Activated naive CD8-positive, alpha-beta T cell treated with anti-CD3 and anti-CD28 coated beads, Interleukin-2, amount 10 ng/mL, durations not matched to agents 7 days and 5 days (primary cell): ENCODE measurements at regions not wholly inside any gene's neighbourhood (a gene's known extent, or its start where the extent isn't known, plus 50 kb on each side); places are given as distances from the start of the nearest gene placed in this dataset.

Experiments
- ATAC-seq: fragments of 150-1000 bp; cut with Tn5 transposase; one replicate; pipeline ENCODE4 v1.10.0; 2021; ENCODE audit warnings: low read depth, moderate library complexity
- POLR2A ChIA-PET: fragments of 350-600 bp; sonication (Branson Sonifier 250); formaldehyde crosslinking; loops from one replicate; lab custom pipeline; 2021; ENCODE audit warnings: antibody characterized with exemption; lab: Charles Lee
- DNase-seq: peaks from one replicate; pipeline ENCODE4 v3.0.0; 2021
- H3K27ac Mint-ChIP-seq: one replicate; pipeline ENCODE4 v1.8.0; 2022; ENCODE audit warnings: mild to moderate bottlenecking, mixed read lengths
- H3K27me3 Mint-ChIP-seq: one replicate; pipeline ENCODE4 v1.8.0; 2022; ENCODE audit warnings: mild to moderate bottlenecking, moderate library complexity, mixed read lengths
- H3K36me3 Mint-ChIP-seq: one replicate; pipeline ENCODE4 v1.8.0; 2021; ENCODE audit warnings: mild to moderate bottlenecking, mixed read lengths
- H3K4me1 Mint-ChIP-seq: one replicate; pipeline ENCODE4 v1.8.0; 2021; ENCODE audit warnings: mixed read lengths
- H3K4me3 Mint-ChIP-seq: one replicate; pipeline ENCODE4 v1.8.0; 2022; ENCODE audit warnings: mild to moderate bottlenecking, moderate library complexity, mixed read lengths
- H3K9me3 Mint-ChIP-seq: one replicate; pipeline ENCODE4 v1.8.0; 2021; ENCODE audit warnings: mixed read lengths

DNA sequence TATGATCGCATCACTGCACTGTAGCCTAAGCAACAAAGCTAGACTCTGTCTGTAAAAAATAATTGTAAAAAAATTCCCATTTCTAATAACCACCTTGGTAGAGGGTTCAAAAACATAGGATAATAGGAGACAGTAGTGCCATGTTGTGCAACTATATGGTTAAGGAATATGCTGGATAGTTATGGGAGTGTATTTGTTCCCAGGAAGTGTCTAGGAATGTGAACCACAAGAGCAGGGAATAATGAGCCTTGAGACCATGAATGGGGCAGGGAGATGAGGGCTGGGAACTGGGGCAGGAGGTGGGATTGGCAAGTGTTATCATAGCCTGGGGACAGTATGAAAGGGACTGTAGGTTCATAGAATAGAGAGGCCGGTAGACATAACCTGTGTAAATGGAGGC is 50.4 kb downstream of the RUSC2 start:
- Mint-ChIP-seq H3K36me3 (no peaks in the 10 kb centered on the region), H3K4me1 (no peaks in the 10 kb centered on the region), H3K27ac (no peak overlapping the region), H3K4me3 (no peak overlapping the region), H3K9me3 (no peaks in the 10 kb centered on the region), H3K27me3 (peaks cover 11% of the 10 kb centered on the region)
- POLR2A ChIA-PET: no interaction called here
- no peak for DNase-seq
- no peak for ATAC-seq

DNA sequence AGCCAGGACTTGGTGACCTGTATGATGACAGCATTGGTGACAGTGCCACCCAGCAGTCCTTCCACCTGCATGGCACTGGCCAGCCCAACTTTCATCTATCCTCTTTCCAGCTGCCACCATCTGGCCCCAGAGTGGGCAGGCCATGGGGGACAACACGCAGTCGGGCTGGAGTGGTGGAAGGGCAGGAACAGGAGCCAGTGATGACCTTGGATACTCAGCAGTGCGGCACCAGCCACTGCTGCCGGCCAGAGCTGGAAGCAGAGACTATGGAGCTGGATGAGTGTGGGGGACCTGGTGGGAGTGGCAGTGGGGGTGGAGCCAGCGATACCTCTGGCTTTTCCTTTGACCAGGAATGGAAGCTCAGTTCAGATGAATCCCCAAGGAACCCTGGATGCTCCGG is 56.9 kb downstream of the RUSC2 start:
- H3K27ac Mint-ChIP-seq: no peak overlapping the region
- POLR2A ChIA-PET: no interaction called here
- H3K27me3 Mint-ChIP-seq: peaks cover 13% of the 10 kb centered on the region
- DNase-seq: no peak
- H3K36me3 Mint-ChIP-seq: no peaks in the 10 kb centered on the region
- no peak for ATAC-seq
- H3K4me3 Mint-ChIP-seq: no peak overlapping the region
- no peaks in the 10 kb centered on the region for H3K4me1 Mint-ChIP-seq
- H3K9me3 Mint-ChIP-seq: no peaks in the 10 kb centered on the region

DNA sequence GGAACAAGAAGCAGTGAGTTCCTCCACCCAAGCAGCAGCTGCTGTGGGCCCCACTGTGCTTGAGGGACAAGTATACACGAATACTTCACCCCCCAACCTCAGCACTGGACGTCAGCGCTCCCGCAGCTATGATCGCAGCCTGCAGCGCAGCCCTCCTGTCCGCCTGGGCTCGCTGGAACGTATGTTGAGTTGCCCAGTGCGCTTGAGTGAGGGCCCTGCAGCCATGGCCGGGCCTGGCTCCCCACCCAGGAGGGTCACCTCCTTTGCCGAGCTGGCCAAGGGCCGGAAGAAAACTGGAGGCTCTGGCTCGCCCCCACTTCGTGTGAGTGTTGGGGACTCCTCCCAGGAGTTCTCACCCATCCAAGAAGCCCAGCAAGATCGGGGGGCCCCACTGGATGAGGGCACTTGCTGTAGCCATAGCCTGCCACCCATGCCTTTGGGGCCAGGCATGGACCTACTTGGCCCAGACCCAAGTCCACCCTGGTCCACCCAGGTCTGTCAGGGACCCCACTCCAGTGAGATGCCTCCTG is 57.1 kb upstream of the TESK1 start:
- ATAC-seq (no peak), DNase-seq (no peak)
- no peak overlapping the region for H3K27ac Mint-ChIP-seq
- POLR2A ChIA-PET: no interaction called here
- H3K9me3 Mint-ChIP-seq: no peaks in the 10 kb centered on the region
- H3K4me3 Mint-ChIP-seq: no peak overlapping the region
- H3K36me3 Mint-ChIP-seq: no peaks in the 10 kb centered on the region
- peaks cover 13% of the 10 kb centered on the region for H3K27me3 Mint-ChIP-seq
- H3K4me1 Mint-ChIP-seq: no peaks in the 10 kb centered on the region

- H3K27ac Mint-ChIP-seq: no peak overlapping the region
- H3K36me3 Mint-ChIP-seq: no peaks in the 10 kb centered on the region
- ATAC-seq: no peak
- no peak overlapping the region for H3K4me3 Mint-ChIP-seq
- H3K4me1 Mint-ChIP-seq: no peaks in the 10 kb centered on the region
- peaks cover 13% of the 10 kb centered on the region for H3K27me3 Mint-ChIP-seq
- POLR2A ChIA-PET: no interaction called here
- no peaks in the 10 kb centered on the region for H3K9me3 Mint-ChIP-seq
- DNase-seq: no peak
Measured at GRCh38 chr9:35548571-35548970, 56.5 kb upstream of the TESK1 start.

GRCh38 chr9:35549441-35549840 is 55.6 kb upstream of the TESK1 start:
- H3K27ac Mint-ChIP-seq: no peak overlapping the region
- ATAC-seq (no peak), DNase-seq (no peak)
- no peaks in the 10 kb centered on the region for H3K4me1 Mint-ChIP-seq
- POLR2A ChIA-PET: no interaction called here
- peaks cover 13% of the 10 kb centered on the region for H3K27me3 Mint-ChIP-seq
- H3K9me3 Mint-ChIP-seq: no peaks in the 10 kb centered on the region
- no peak overlapping the region for H3K4me3 Mint-ChIP-seq
- no peaks in the 10 kb centered on the region for H3K36me3 Mint-ChIP-seq

DNA sequence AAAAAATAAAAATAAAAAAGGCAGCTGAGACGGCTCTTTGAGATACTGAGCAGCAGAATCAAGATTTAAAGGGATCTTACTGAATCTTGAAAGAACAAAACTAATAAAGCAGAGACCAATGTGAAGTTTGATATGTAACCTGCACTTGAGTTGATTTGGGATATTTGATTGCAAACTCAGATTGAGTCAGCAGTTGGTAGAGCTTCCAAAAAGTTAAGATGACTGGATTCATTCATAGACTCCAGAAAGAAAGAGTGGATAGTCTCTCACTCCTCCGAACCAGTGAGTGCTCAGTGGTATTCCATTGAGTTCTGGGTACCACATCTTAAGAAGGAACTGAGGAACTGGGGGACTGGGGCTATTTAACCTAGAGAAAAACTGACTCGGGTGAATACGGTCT is 52.7 kb upstream of the TESK1 start:
- DNase-seq (no peak), ATAC-seq (no peak)
- Mint-ChIP-seq H3K27me3 (peaks cover 10% of the 10 kb centered on the region), H3K9me3 (no peaks in the 10 kb centered on the region), H3K4me3 (no peak overlapping the region), H3K4me1 (no peaks in the 10 kb centered on the region), H3K27ac (no peak overlapping the region), H3K36me3 (no peaks in the 10 kb centered on the region)
- POLR2A ChIA-PET: no interaction called here

GRCh38 chr9:35552837-35553236 is 52.2 kb upstream of the TESK1 start:
- Mint-ChIP-seq H3K4me1 (no peaks in the 10 kb centered on the region), H3K9me3 (no peaks in the 10 kb centered on the region), H3K27ac (no peak overlapping the region), H3K4me3 (no peak overlapping the region), H3K27me3 (peaks cover 10% of the 10 kb centered on the region), H3K36me3 (no peaks in the 10 kb centered on the region)
- no peak for ATAC-seq
- no peak for DNase-seq
- POLR2A ChIA-PET: no interaction called here

DNA sequence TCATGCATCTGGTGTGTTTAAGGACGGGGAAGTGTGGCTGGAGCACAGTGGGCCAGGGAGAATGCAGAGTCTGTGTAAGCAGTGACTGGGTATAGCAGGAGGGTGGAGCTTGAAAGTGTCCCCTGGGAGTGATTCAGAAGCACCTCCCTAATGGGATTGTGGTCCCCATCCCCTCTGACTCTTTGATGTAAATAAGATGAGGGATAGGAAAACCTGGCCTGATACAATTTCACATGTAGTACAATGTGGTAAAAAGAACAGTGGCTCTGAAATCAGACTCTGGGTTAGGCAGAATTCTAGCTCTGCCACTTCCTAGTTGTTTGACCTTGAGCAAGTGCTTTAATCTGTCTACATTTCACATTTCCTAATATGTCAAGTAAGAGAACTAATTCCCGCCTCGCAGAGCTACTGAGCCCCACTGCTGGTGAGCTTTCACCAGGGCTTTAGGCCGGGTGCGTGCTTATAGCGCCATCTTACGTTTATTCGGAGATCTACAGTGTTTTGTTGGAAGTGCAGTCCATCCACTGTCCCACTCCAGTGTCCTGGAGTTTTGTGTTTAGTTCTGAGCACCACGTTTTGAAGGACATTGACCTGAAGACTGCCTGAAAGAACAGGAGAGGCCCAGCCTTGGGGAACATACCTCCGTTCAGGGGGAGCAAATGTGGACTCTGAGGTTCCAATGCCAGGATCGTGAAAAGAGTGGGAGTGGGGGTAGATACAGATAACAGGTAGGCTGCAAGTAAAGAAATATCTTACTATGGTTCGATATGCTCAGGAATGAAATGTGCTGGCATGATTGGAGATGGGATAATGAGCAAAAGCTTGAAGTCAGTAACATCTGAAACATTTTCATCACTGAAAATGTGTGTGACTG is 51.2 kb upstream of the TESK1 start:
- ATAC-seq: peak; percentile 61
- Mint-ChIP-seq H3K9me3 (no peaks in the 10 kb centered on the region), H3K36me3 (no peaks in the 10 kb centered on the region), H3K4me3 (no peak overlapping the region), H3K27ac (no peak overlapping the region), H3K27me3 (peaks cover 10% of the 10 kb centered on the region), H3K4me1 (no peaks in the 10 kb centered on the region)
- DNase-seq: no peak
- POLR2A ChIA-PET: interaction anchor here (1.5 kb wide), 1 partner anchor 11 kb away, joined by 3 read pairs; no protein-coding TSS in a partner anchor

- DNase-seq (no peak), ATAC-seq (no peak)
- POLR2A ChIA-PET: no interaction called here
- Mint-ChIP-seq H3K4me1 (no peaks in the 10 kb centered on the region), H3K4me3 (no peak overlapping the region), H3K27ac (no peak overlapping the region), H3K36me3 (no peaks in the 10 kb centered on the region), H3K9me3 (no peaks in the 10 kb centered on the region), H3K27me3 (peaks cover 8% of the 10 kb centered on the region)
Measured at GRCh38 chr9:35555246-35555701, 49.8 kb upstream of the TESK1 start.
